ENCODE measurements at regions not wholly inside any gene's neighbourhood (a gene's known extent, or its start where the extent isn't known, plus 50 kb on each side); places are given as distances from the start of the nearest gene placed in this dataset.

DNA sequence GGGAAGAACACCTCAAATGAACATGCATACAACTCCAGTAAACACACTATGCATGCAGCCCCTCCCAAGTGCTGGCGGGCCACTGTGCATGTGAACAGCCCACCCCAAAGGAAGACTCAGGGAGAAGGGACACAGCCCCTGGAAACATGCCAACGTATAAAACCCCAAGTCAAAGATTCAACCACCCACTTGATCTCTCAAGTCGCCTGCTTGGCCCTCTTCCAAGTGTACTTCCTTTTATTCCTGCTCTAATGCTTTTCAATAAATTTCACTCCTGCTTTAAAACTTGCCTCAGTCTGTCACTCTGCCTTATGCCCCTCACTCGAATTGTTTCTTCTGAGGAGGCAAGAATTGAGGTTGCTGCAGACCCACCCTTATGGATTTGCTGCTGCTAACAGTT lies 139.1 kb downstream of the C1D start:
- no peak overlapping the region for H3K4me3 ChIP-seq (ENCODE audit: low read depth in 1 of 3, low read length in 3 of 3)
- 50% methylated on average over 4 of the region's 4 CpGs for WGBS

GRCh38 chr2:67927501-67927900 lies 135.3 kb downstream of the C1D start:
- no peaks in the 10 kb centered on the region for H3K36me3 ChIP-seq (ENCODE audit: control insufficient read depth in 4 of 4, insufficient read depth in 3 of 4, low read depth in 1 of 4, low read length in 3 of 4)
- H3K9me3 ChIP-seq (ENCODE audit: control insufficient read depth in 4 of 4, low read length in 3 of 4), result peaks cover 0 to 7% (median 0%) of the 10 kb centered on the region in 4 donors
- TF ChIP-seq, protein P1, sequence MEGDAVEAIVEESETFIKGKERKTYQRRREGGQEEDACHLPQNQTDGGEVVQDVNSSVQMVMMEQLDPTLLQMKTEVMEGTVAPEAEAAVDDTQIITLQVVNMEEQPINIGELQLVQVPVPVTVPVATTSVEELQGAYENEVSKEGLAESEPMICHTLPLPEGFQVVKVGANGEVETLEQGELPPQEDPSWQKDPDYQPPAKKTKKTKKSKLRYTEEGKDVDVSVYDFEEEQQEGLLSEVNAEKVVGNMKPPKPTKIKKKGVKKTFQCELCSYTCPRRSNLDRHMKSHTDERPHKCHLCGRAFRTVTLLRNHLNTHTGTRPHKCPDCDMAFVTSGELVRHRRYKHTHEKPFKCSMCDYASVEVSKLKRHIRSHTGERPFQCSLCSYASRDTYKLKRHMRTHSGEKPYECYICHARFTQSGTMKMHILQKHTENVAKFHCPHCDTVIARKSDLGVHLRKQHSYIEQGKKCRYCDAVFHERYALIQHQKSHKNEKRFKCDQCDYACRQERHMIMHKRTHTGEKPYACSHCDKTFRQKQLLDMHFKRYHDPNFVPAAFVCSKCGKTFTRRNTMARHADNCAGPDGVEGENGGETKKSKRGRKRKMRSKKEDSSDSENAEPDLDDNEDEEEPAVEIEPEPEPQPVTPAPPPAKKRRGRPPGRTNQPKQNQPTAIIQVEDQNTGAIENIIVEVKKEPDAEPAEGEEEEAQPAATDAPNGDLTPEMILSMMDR (IDR thresholded peaks at IDR 0.05; ENCODE audit: low read depth, low read length, missing input control), result no peak
- TF ChIP-seq, protein P2, sequence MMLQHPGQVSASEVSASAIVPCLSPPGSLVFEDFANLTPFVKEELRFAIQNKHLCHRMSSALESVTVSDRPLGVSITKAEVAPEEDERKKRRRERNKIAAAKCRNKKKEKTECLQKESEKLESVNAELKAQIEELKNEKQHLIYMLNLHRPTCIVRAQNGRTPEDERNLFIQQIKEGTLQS (IDR thresholded peaks at IDR 0.05), result no peak
- TF ChIP-seq MAX (IDR thresholded peaks at IDR 0.05) (no peak), FOXA1 (IDR thresholded peaks at IDR 0.05) (no peak), RXRA (IDR thresholded peaks at IDR 0.05) (no peak), EGR1 (IDR thresholded peaks at IDR 0.05; ENCODE audit: low read depth in 2 of 2) (no peak), RAD21 (IDR thresholded peaks at IDR 0.05) (no peak), FOXA2 (IDR thresholded peaks at IDR 0.05) (no peak), GABPA (IDR thresholded peaks at IDR 0.05 in 1 of 2, conservative IDR thresholded peaks at IDR 0.05 in 1 of 2) (no peak), YY1 (IDR thresholded peaks at IDR 0.05) (no peak), SP1 (IDR thresholded peaks at IDR 0.05) (no peak), REST (IDR thresholded peaks at IDR 0.05) (no peak), TAF1 (conservative IDR thresholded peaks at IDR 0.05) (no peak), NR2F2 (IDR thresholded peaks at IDR 0.05) (no peak)
- TF ChIP-seq, protein P3, sequence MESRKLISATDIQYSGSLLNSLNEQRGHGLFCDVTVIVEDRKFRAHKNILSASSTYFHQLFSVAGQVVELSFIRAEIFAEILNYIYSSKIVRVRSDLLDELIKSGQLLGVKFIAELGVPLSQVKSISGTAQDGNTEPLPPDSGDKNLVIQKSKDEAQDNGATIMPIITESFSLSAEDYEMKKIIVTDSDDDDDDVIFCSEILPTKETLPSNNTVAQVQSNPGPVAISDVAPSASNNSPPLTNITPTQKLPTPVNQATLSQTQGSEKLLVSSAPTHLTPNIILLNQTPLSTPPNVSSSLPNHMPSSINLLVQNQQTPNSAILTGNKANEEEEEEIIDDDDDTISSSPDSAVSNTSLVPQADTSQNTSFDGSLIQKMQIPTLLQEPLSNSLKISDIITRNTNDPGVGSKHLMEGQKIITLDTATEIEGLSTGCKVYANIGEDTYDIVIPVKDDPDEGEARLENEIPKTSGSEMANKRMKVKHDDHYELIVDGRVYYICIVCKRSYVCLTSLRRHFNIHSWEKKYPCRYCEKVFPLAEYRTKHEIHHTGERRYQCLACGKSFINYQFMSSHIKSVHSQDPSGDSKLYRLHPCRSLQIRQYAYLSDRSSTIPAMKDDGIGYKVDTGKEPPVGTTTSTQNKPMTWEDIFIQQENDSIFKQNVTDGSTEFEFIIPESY (IDR thresholded peaks at IDR 0.05), result no peak
- H3K27ac ChIP-seq (ENCODE audit: low read depth in 1 of 2, low read length in 2 of 2), result no peak overlapping the region
- DNase-seq (ENCODE audit: low spot score), result no peak
- H3K4me3 ChIP-seq (ENCODE audit: low read depth in 1 of 3, low read length in 3 of 3), result no peak overlapping the region
- peaks cover 0 to 11% (median under 1%) of the 10 kb centered on the region in 4 donors for H3K27me3 ChIP-seq (ENCODE audit: control insufficient read depth in 4 of 4, insufficient read depth in 4 of 4, low read length in 3 of 4)
- no peak overlapping the region for H3K9ac ChIP-seq (ENCODE audit: low read depth in 1 of 2, low read length in 2 of 2)
- no peaks in the 10 kb centered on the region for H3K4me1 ChIP-seq (ENCODE audit: control insufficient read depth in 4 of 4, insufficient read depth in 4 of 4, low read length in 3 of 4)
- 34% methylated on average over 3 of the region's 3 CpGs for WGBS

More for the DNA sequence above, 139.1 kb downstream of the C1D start:
- no peaks in the 10 kb centered on the region for H3K36me3 ChIP-seq (ENCODE audit: control insufficient read depth in 4 of 4, insufficient read depth in 3 of 4, low read depth in 1 of 4, low read length in 3 of 4)
- H3K27me3 ChIP-seq (ENCODE audit: control insufficient read depth in 4 of 4, insufficient read depth in 4 of 4, low read length in 3 of 4), result peaks cover 0 to 3% (median under 1%) of the 10 kb centered on the region in 4 donors
- H3K9ac ChIP-seq (ENCODE audit: low read depth in 1 of 2, low read length in 2 of 2), result no peak overlapping the region
- no peak overlapping the region for H3K27ac ChIP-seq (ENCODE audit: low read depth in 1 of 2, low read length in 2 of 2)
- DNase-seq (ENCODE audit: low spot score), result no peak
- peaks cover 0 to 3% (median 0%) of the 10 kb centered on the region in 4 donors for H3K9me3 ChIP-seq (ENCODE audit: control insufficient read depth in 4 of 4, low read length in 3 of 4)
- no peaks in the 10 kb centered on the region for H3K4me1 ChIP-seq (ENCODE audit: control insufficient read depth in 4 of 4, insufficient read depth in 4 of 4, low read length in 3 of 4)
- TF ChIP-seq YY1 (IDR thresholded peaks at IDR 0.05) (no peak), MAX (IDR thresholded peaks at IDR 0.05) (no peak)
